Kasumi-1 (cell line): ENCODE measurements at regions not wholly inside any gene's neighbourhood (a gene's known extent, or its start where the extent isn't known, plus 50 kb on each side); places are given as distances from the start of the nearest gene placed in this dataset.
"Not testable (repeated sequence)": the region's sequence is repeated elsewhere in the genome, so short reads cannot be mapped to it uniquely, and the experiment has no call there.

Experiments
- DNase-seq, 2 experiments: peaks; one replicate each; lab custom pipeline; 2025; lab: John Stamatoyannopoulos, UW

DNA sequence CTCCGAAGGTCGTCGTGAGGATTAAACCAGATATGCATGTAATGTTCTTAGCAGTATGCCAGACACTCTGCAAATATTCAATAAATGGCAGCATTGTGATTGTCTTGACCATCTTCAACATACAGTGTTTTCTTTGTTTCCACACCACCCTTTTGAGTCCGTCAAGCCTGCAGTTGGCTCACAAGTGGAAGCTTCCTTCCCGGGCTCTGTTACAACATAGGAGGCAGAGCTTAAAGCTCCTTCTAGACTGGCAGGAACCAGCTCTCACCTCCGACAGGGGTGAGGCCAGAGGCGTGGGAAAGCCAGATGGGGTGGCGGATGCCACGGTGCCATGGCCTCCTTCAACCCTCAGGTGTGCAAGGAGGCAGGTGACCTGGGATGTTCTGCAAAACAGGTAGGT, 138.3 kb downstream of the FOXL1 start:
- DNase-seq: no peak

- no peak for DNase-seq
Observed at GRCh38 chr16:86718118-86718517, 139.8 kb downstream of the FOXL1 start.

DNA sequence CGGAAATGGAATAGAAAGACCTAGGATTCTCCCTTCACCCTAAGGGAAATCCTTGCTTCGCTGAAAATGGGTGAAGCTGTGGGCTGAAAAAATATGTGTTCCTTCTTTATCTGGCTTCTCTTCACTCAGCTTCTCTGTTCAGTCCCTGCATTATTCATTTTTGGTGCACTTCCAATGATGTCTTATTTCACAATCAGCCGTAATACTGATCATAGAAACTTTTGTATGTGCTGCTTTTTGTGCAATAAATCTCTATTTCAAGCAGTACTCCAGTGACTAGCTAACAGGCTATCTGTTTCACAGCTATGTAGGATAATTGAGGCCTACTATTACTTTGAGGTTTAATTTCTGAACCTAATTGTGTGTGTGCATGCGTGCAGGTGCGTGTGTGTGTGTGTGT, 144.6 kb downstream of the FOXL1 start:
- no peak for DNase-seq

GRCh38 chr16:86723689-86724088, 145.3 kb downstream of the FOXL1 start:
- no peak for DNase-seq

GRCh38 chr16:86725401-86725800, 147.1 kb downstream of the FOXL1 start:
- no peak for DNase-seq

- no peak for DNase-seq
Observed at GRCh38 chr16:86726340-86726739, 148.0 kb downstream of the FOXL1 start.

GRCh38 chr16:86727131-86727530, 148.8 kb downstream of the FOXL1 start:
- no peak for DNase-seq

GRCh38 chr16:86727632-86728031, 149.3 kb downstream of the FOXL1 start:
- no peak for DNase-seq

DNA sequence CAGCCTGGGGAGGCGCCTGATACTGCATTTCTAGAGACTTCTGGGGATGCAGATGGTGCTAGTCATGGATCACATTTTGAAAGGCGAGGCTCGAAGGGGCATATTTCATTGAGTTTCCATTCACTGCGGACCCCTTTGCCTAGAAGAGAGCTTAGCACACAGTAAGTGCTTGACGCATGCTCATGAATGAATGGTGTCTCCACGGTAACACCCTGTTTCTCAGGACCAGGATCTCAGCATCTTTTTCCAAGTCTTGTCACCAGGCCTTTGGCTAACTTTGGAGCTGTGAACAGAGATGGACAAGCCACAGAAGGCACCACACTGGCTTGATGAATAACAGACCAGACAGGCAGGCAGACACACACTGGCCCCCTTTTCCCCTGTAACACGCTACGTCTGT, 151.3 kb downstream of the FOXL1 start:
- DNase-seq: no peak

DNA sequence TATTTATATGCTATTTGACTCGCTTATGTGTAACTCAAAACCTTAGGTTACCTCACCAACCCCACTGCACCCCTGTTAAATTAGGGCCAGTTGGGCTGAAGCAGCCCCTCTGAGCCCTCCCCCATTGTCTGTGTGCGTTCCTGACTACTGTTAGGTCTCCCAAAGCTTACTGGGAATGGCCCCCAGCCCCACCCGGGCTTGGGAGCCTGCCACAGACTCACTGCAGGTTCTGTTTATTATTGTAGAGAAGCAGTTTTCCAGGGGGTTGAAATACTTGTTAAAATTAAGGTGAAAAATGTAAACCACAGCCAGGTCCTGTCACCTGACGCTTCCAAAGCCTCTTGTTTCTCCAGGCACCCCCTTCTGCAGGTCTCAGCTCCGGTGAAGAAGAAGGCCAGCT, 151.7 kb downstream of the FOXL1 start:
- DNase-seq: no peak

GRCh38 chr16:86730597-86730996, 152.2 kb downstream of the FOXL1 start:
- DNase-seq: no peak

DNA sequence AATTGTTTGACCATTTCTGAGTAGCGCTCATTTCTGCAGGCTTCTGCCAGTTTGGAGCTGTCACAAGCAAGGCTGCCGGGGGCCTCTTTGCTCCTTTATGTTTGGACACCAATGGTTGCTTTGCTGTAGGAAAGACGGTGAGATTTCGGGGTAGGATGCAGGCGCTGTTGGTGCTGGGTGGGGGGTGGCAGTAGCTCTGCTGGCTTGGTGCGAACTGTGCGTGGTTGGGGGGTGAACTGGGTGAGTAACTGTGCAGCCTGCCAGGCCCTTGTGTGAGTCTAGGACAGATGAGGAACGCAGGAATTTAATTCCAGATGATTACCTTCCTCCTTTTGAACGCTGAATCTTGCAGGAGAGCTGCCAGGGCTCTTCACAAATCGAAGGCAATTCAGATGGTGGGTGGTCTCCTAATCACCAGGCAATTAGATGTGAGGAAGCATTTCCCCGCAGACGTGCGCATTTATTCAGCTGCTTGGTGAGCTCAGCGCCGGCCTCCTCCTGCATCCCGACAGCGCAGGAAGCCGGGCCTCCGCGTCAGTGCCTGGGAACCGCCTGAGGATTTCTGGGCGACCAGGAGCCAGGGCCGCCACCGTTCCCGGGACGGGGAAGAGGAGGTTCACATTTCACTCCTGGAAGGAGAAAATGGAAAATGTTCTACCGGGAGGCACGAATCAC, 154.4 kb downstream of the FOXL1 start:
- DNase-seq: no peak

GRCh38 chr16:86733546-86734254, 155.4 kb downstream of the FOXL1 start:
- DNase-seq: no peak

GRCh38 chr16:86734543-86735460, 156.5 kb downstream of the FOXL1 start:
- no peak for DNase-seq

DNA sequence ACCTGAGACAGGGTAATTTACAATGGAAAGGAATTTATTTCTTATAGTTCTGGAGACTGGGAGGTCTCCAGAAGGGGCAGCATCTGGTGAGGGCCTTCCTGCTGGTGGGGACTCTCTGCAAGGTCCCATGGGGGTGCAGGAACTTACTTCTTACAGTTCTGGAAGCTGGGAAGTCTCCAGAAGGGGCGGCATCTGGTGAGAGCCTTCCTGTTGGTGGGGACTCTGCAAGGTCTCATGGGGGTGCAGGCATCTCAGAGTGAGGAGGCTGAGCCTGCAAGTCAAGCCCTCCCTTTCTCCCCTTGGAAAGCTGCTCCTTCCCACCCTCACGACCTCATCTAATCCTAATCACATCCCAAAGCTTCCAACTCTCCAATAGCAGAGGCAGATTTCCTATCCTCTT, 157.4 kb downstream of the FOXL1 start:
- DNase-seq: no peak

DNA sequence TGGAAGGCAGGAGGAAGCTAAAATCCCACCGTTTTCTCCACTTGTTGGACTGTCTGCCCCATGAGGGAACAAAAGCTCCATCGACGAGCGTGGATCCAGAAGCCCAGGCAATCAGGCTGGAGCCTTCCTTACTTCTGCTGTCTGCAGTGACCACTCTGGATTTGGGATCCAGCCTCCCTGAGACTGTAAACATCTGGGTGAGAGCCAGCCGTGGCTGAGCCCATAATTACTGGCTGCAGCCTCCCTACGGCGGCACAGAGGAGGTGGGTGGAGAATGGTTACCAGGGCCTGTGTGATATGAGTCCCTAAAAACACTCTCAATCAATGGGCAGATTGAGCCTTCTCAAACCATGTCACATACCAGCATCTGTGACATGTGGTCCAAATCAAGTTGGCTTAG, 158.2 kb downstream of the FOXL1 start:
- no peak for DNase-seq

GRCh38 chr16:86737083-86737482, 158.7 kb downstream of the FOXL1 start:
- DNase-seq: no peak

DNA sequence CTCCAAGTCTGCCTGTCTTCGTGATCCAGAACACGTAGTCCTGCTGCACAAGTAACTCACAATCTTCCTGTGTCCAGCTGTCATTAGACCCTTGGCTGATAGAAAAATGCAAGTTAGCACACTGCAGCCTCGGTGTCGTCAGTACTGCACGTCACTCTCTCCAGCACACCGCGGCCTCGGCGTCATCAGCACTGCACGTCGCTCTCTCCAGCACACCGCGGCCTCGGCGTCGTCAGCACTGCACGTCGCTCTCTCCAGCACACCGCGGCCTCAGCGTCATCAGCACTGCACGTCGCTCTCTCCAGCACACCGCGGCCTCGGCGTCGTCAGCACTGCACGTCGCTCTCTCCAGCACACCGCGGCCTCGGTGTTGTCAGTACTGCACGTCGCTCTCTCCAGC, 160.0 kb downstream of the FOXL1 start:
- DNase-seq: not testable (repeated sequence)

- no peak for DNase-seq
Observed at GRCh38 chr16:86739178-86739577, 160.8 kb downstream of the FOXL1 start.

DNA sequence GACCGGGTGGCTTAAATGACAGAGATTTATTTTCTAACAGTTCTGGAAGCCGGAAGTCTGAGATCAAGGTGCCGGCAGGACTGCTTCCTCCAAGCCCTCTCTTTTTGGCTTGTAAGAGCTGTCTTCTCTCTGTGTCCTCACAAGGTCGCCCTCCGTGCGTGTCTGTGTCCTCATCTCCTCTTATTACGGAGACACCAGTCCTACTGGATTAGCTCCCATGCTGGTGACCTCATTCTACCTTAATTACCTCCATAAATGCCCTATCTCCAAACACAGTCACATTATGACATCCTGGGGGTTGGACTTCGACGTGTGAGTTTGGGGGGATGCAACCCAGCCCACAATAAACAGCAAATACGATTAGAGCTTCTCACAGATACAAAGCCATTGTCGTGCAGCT, 161.5 kb downstream of the FOXL1 start:
- DNase-seq: no peak

- DNase-seq: no peak
Observed at GRCh38 chr16:86740298-86740697, 161.9 kb downstream of the FOXL1 start.

DNA sequence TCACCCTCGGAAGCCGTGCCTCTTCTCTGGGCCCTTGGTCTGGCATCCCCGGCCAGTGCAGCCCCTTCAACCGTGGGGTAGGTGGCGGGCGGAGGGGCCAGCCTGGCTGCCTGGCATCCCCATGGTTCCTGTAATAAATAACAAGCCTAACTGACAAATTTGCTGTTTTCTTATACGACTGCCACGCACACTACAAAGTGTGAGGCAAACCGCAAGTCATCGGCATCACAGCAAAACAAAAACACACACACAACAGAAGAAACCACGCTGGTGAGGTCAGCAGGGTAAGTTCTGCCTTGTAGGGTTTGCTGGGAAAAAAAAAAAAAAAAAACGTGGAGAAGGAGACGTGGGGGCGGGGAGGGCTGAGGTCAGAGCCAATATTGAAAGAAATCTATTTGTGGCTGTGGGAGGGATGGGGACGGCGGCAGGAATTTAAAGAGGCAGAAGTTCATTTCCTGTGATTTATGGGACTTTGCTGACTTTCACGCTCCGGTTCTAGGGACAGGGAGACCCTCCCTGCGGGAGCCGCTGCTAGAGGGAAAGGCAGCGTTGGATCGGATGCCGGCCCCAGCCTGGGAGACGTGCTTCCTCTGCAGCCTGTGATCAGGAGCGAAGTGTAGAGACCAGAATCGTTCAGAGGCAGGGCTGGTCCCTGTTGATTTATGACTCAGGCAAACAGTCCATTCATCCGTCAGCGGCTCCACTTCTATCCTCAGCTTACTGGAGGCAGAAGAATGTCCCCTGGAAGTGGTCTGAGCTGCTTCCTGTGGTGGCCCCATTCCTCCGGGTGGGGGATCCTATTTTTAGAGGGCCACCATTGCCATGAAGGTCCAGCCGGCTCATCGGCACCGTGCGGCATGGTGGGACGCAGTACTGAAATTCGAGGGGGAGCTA, 162.8 kb downstream of the FOXL1 start:
- DNase-seq: no peak
